ENCODE measurements at regions not wholly inside any gene's neighbourhood (a gene's known extent, or its start where the extent isn't known, plus 50 kb on each side); places are given as distances from the start of the nearest gene placed in this dataset.

GRCh38 chr1:217026531-217026930 is 303.3 kb upstream of the ESRRG start:
- Histone ChIP-seq H3K4me1 (ENCODE audit: insufficient read depth, low read length, poor library complexity, severe bottlenecking) (no peaks in the 10 kb centered on the region), H2AFZ (ENCODE audit: low read length) (no peak overlapping the region), H3K36me3 (ENCODE audit: insufficient read depth, low read length) (no peaks in the 10 kb centered on the region), H3K4me3 (ENCODE audit: low read length, poor library complexity, severe bottlenecking) (no peak overlapping the region), H4K20me1 (ENCODE audit: insufficient read depth, low read length, poor library complexity, severe bottlenecking) (no peaks in the 10 kb centered on the region), H3K9me3 (ENCODE audit: insufficient read depth, low read depth, low read length) (no peaks in the 10 kb centered on the region), H3K9ac (ENCODE audit: low read depth, low read length, poor library complexity, severe bottlenecking) (no peak overlapping the region), H3F3A (ENCODE audit: low read depth) (no peaks in the 10 kb centered on the region), H3K79me2 (ENCODE audit: insufficient read depth, low read length) (no peaks in the 10 kb centered on the region), H3K27me3 (ENCODE audit: insufficient read depth, low read length, poor library complexity, severe bottlenecking) (no peaks in the 10 kb centered on the region), H3K9me2 (replicated peaks; ENCODE audit: low read depth, low read length) (no peaks in the 10 kb centered on the region), H3K4me2 (ENCODE audit: low read depth, low read length, poor library complexity, severe bottlenecking) (no peak overlapping the region)
- TF ChIP-seq EZH2phosphoT487 (IDR thresholded peaks at IDR 0.05; ENCODE audit: borderline replicate concordance): no peak
- no peak for TF ChIP-seq CTCF (conservative IDR thresholded peaks at IDR 0.05; ENCODE audit: low read length)

DNA sequence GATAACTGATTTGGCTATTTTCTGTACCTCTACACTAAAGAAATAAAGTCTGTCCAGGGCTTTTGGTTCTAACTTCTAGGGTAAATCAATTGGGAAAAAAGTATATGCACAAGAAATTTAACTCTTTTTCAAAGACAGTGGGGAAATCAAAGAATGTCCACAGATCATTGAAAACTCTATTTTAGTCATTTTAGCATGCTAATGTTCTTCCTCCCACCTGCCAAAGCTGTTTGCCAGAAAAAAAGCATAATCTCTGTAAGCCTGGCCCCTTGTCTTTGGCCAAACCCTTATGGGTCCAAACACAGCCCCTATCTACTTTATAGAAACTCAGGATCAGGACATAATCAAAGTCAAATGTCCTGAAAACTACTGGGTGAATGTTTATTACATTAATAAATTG is 302.2 kb upstream of the ESRRG start:
- Histone ChIP-seq H3K36me3 (ENCODE audit: insufficient read depth, low read length) (no peaks in the 10 kb centered on the region), H3K4me1 (ENCODE audit: insufficient read depth, low read length, poor library complexity, severe bottlenecking) (no peaks in the 10 kb centered on the region), H3K9ac (ENCODE audit: low read depth, low read length, poor library complexity, severe bottlenecking) (no peak overlapping the region), H3K79me2 (ENCODE audit: insufficient read depth, low read length) (no peaks in the 10 kb centered on the region), H3K4me3 (ENCODE audit: low read length, poor library complexity, severe bottlenecking) (no peak overlapping the region), H3K9me2 (replicated peaks; ENCODE audit: low read depth, low read length) (no peaks in the 10 kb centered on the region), H4K20me1 (ENCODE audit: insufficient read depth, low read length, poor library complexity, severe bottlenecking) (no peaks in the 10 kb centered on the region), H3F3A (ENCODE audit: low read depth) (no peaks in the 10 kb centered on the region), H3K9me3 (ENCODE audit: insufficient read depth, low read depth, low read length) (no peaks in the 10 kb centered on the region), H3K4me2 (ENCODE audit: low read depth, low read length, poor library complexity, severe bottlenecking) (no peak overlapping the region), H3K27me3 (ENCODE audit: insufficient read depth, low read length, poor library complexity, severe bottlenecking) (no peaks in the 10 kb centered on the region), H2AFZ (ENCODE audit: low read length) (no peak overlapping the region)
- TF ChIP-seq EZH2phosphoT487 (IDR thresholded peaks at IDR 0.05; ENCODE audit: borderline replicate concordance): no peak
- TF ChIP-seq CTCF (conservative IDR thresholded peaks at IDR 0.05; ENCODE audit: low read length): no peak

- H3K9ac ChIP-seq (ENCODE audit: low read depth, low read length, poor library complexity, severe bottlenecking): no peak overlapping the region
- no peaks in the 10 kb centered on the region for H3F3A ChIP-seq (ENCODE audit: low read depth)
- H3K9me3 ChIP-seq (ENCODE audit: insufficient read depth, low read depth, low read length): no peaks in the 10 kb centered on the region
- H2AFZ ChIP-seq (ENCODE audit: low read length): no peak overlapping the region
- no peaks in the 10 kb centered on the region for H3K79me2 ChIP-seq (ENCODE audit: insufficient read depth, low read length)
- no peaks in the 10 kb centered on the region for H4K20me1 ChIP-seq (ENCODE audit: insufficient read depth, low read length, poor library complexity, severe bottlenecking)
- H3K27me3 ChIP-seq (ENCODE audit: insufficient read depth, low read length, poor library complexity, severe bottlenecking): no peaks in the 10 kb centered on the region
- no peak overlapping the region for H3K4me2 ChIP-seq (ENCODE audit: low read depth, low read length, poor library complexity, severe bottlenecking)
- H3K4me1 ChIP-seq (ENCODE audit: insufficient read depth, low read length, poor library complexity, severe bottlenecking): no peaks in the 10 kb centered on the region
- H3K36me3 ChIP-seq (ENCODE audit: insufficient read depth, low read length): no peaks in the 10 kb centered on the region
- H3K4me3 ChIP-seq (ENCODE audit: low read length, poor library complexity, severe bottlenecking): no peak overlapping the region
- H3K9me2 ChIP-seq (replicated peaks; ENCODE audit: low read depth, low read length): no peaks in the 10 kb centered on the region
- TF ChIP-seq EZH2phosphoT487 (IDR thresholded peaks at IDR 0.05; ENCODE audit: borderline replicate concordance) (no peak), CTCF (conservative IDR thresholded peaks at IDR 0.05; ENCODE audit: low read length) (no peak)
Observed at GRCh38 chr1:217024911-217025310, 301.7 kb upstream of the ESRRG start.

All from Loucy (cell line).